WI38 (cell line): ENCODE measurements at regions not wholly inside any gene's neighbourhood (a gene's known extent, or its start where the extent isn't known, plus 50 kb on each side); places are given as distances from the start of the nearest gene placed in this dataset.

Experiments used
- H3K4me3 ChIP-seq: 2 replicates; pipeline ENCODE4 v1.5.1; 2011; ENCODE audit warnings: low read depth, mild to moderate bottlenecking, control low read depth, low read length
- TF ChIP-seq, protein P1 (sequence below): IDR thresholded peaks from 2 replicates; pipeline ENCODE4 v1.5.1; 2012; ENCODE audit warnings: low read depth, mild to moderate bottlenecking, control low read depth, low read length

- H3K4me3 ChIP-seq = no peak overlapping the region
- TF ChIP-seq, protein P1, sequence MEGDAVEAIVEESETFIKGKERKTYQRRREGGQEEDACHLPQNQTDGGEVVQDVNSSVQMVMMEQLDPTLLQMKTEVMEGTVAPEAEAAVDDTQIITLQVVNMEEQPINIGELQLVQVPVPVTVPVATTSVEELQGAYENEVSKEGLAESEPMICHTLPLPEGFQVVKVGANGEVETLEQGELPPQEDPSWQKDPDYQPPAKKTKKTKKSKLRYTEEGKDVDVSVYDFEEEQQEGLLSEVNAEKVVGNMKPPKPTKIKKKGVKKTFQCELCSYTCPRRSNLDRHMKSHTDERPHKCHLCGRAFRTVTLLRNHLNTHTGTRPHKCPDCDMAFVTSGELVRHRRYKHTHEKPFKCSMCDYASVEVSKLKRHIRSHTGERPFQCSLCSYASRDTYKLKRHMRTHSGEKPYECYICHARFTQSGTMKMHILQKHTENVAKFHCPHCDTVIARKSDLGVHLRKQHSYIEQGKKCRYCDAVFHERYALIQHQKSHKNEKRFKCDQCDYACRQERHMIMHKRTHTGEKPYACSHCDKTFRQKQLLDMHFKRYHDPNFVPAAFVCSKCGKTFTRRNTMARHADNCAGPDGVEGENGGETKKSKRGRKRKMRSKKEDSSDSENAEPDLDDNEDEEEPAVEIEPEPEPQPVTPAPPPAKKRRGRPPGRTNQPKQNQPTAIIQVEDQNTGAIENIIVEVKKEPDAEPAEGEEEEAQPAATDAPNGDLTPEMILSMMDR = no peak
Observed at GRCh38 chr10:35693800-35694199, 51.7 kb upstream of the FZD8 start.
